Anterior cingulate cortex (tissue), 58 donors: ENCODE measurements at regions not wholly inside any gene's neighbourhood (a gene's known extent, or its start where the extent isn't known, plus 50 kb on each side); places are given as distances from the start of the nearest gene placed in this dataset.

Experiments
- DNase-seq, 58 donors: peaks; one replicate each; lab custom pipeline; 2025; lab: John Stamatoyannopoulos, UW

DNA sequence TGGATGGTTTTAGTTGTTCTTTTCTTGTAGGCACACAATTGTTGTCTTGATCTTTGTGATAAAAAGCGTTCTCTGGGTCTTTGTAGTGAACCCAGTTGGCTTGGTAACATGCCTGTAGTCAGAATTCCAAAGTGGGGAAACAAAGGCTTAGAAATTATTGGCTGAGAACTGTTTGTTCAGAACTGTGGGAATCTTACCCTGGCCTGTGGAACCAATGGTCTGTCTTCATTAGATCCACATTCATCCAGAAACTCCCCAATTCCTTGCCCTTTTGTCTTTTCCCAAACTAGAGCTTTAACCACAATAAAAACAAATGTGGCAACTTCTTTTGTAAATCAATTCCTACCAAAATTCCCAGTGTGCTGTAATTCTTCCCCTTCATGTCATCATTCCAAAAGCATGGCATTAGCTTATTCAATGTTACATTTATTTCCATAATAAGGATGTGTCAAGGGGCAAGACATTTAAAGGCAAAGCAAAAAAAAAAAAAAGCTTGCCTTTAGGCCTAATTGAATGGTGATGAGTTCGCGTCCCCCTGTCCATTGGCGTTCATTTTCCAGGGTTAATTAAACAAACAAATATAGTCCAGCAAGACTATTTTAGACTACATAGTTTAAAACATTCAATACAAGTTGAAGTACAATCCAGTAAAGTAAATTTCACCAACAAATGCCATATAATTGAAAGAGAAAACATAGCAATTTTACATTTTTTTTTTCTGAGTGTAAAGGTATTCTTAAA lies 249.8 kb upstream of the ZNF608 start:
- DNase-seq = no peak

DNA sequence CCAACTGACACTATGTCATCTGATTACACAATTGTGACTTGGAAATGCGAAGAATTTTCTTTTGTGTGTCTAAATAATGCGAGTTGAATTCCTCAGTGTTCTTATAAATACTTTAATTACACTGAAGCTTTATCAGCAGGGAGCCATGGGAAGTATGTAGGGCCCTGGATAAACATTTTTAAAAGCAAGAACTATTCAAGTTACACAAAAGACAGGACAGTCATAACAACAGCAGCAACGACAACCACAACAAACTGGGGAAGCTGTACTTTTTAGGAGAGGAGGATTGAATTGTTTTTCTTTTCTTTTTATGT lies 250.3 kb upstream of the ZNF608 start:
- DNase-seq = no peak

DNA sequence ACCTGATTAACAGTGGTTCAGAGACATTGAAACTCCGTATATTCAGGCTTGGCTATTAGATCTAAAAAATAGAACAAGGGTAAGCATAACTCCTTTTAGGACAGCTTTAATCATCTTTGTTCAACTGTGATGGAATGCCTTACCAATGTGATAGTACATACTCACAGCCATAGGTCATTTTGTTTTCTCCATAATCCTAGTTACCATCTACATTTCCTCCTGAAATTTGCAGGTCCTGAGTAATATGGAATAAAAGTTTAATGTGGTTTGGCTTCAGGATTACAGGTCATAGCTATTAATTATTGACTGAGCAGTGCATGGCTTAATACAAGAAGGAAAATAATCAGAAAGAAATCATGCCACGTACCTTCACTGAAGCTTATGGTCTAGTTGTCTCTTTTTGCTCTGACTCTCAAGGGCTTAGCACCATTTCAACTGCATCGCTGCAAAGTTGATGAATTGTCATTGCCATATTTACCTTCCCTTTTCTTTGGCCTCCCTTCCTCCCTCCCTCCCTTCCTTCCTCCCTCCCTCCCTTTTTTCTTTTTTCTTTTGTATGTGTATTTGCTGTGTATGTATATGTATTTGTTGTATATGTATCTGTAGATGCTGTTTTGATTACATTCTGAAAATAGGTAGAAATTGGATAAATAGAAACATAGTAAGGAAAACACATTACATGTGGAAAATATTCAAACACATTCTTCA lies 250.9 kb upstream of the ZNF608 start:
- DNase-seq = no peak

DNA sequence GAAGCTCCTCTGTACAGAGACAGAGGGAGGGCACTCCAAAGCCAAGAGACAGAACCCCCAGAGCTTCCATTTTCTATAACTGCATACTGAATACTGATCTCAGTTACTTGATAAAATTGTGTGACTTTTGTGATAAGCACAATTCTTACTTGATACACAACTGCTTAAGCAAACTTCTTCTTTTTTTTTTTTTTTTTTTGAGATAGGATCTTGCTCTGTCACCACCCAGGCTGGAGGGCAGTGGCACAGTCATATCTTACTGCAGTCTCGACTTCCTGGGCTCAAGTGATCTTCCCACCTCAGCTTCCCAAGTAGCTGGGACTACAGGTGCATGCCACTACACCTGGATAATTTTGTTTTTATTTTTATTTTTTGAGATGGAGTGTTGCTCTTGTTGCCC lies 252.1 kb upstream of the ZNF608 start:
- DNase-seq = no peak

DNA sequence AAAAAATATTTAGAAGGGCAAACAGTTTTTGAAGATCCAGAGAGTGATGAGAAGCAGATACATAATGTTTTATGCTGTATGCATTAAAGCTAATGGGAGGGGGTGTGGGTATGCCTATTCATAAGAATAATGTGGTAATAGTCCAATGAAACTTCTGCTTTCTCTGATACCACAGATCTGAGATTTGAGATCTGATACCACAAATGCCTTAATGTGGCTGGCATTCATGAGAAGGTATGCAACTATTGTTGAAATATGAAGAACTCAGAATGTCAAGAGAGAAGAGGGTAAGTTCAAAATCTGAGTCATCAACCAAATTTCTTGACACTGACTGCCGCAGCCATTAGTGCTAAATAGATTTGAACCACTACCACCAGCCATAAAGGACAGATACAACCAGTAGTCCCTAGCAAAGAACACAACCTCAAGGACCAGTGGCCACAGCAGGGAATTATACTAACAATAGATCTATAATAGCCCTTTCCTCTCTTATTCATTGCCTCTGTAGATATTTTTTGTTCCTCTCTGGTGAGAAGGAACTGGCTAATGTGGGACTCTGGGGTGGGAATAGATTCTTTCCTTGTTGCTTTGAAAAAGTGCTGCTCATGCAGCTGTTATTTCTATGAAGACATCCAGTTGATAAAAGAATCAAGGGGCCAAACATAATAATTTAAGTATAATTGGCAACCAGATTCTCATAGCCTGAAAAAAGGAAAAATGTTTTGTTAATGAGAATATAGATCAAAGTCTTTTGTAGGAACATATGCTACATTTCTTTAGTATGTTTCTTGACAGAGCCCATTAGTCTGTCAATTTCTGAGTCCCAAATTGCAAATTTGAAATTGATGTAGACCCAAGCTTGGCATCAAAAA lies 256.5 kb upstream of the ZNF608 start:
- DNase-seq = no peak

DNA sequence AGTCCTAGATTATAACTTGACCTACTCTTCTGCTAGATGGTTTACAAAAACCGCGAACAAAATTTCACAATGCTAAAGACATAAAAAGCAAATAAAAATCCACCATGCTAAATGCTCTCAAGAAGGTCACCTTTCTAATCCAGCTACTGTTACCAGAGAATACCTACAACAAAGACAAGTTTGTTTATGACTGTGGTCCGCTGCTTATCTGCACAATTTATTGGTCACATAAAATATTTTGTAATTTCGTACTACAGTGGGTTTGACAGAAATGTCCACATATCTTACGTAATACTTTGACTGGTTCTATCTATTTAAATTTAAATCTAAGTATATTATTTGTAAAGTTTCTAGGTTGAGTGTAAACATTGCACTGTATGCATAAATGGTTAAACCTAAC lies 257.6 kb upstream of the ZNF608 start:
- DNase-seq = no peak

DNA sequence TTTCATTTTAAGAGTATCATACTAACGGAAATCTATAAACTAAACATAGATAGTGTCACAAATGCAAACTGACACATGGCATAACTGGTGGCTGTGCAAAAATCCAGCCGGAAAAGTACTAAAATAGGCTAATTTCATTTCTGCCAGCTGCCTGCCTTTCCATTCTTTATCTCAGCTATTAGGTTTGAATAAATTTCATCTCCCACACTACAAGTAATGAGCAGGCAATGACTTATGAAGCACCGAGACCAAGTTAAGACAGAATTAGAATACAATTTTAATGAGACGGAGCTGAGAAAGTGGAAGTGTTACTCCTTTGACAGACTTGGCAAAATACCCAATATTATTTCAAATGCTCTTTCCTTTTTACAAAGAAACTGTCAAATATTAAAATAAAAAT lies 258.8 kb upstream of the ZNF608 start:
- no peak for DNase-seq

DNA sequence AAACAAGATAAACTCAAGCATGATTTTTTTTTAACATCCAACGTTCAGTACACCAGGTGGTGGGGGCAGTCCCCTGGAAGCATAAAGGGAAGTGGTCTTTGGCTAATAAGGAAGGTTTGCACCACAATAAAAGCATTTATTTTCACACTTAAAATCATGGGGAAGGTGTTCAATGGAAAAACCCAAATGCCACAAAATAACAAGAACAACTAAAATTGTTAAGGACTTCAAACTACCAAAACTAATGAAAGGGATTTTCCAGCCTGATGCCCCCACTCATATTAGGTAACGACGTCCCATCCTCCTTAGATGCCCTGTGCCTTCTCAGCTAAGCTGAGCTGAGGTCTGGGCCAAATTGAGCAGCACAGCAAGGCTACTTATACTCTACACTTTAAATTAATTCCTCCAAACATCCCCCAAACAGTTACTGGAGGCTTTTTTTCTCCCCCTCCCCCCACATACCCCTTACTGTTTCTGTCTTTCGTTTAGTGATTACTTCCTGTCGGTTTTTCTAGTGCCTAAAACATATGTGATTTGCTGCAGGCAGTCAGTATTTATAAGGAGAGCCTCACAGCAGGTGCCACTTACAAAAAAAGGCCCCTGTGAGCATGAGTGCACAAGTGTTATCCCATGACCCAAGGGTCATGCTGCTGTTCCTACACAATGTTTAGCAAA lies 259.7 kb upstream of the ZNF608 start:
- DNase-seq = no peak

DNA sequence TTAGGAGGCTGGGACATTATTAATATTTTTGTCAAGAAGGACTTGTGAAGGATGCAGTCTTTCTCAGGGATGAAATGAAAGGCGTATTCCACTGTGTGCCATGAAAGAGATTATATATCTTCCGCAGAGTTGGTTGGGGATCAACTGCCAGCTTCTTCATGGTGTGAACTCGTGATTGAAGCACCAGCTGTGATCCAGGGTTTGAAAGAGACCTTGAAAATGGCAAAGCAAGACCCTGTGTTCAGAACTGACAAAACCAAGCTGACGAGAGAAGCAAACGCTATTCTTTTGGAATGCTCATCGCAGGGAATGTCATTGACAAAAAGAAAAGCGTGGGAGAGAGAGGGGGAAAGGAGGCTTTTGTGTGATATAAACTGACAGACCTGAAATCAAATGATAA lies 263.9 kb upstream of the ZNF608 start:
- DNase-seq = no peak

DNA sequence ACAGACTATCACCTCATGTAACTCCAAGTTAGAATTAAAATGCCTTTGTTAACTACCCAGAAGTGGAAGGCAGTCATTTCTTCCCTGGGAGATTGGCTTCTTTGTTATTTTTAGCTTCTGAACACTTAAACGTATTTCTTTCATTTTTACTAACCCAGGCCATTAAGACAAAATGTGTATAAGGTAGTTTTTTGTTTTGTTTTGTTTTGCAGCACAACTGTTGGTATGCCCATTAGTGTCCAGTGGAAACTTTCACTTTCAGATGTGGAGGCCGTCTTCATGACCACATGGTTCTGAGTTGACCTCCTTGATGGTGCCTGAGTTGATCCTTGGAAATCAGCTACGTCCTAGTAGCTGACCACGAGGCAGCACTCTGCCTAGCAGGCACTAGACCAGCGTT lies 264.6 kb upstream of the ZNF608 start:
- DNase-seq = no peak

DNA sequence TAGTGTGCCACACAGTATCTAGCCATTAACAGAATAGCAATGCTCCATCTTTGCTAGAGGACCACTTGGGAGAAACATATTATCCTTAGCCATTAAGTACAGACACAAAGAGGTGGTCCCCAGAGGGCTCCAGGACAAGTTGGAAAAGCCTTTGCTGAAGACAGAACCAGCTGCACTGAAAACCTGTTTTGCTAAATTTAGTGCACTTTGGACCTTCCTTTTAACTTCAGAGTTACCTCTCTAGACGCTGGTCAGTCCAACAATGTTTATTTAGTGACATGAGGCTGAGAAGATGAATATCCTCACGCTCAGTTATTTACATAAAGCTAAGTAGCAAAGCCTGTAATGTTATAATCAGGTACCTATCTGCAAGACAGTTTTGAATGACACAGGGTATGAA lies 265.0 kb upstream of the ZNF608 start:
- no peak for DNase-seq

DNA sequence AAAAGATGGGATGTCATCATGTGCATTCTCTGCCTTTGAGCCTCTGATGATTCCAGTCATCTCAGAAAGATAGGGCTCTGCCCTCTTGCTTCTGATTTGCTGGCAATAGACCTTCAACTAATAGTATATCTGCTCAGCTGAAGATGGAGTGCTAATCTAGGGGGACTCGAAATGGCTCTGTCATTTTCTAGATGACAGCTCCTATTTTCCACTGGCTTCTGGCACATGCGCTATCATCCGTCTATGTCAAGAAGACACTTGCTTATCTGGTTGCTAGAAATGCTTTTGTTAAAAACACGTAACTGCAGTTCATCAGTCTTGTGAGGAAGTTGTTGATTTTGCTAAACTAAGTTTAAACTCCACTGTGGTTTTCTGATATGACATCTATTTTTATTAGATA lies 265.5 kb upstream of the ZNF608 start:
- DNase-seq = no peak

DNA sequence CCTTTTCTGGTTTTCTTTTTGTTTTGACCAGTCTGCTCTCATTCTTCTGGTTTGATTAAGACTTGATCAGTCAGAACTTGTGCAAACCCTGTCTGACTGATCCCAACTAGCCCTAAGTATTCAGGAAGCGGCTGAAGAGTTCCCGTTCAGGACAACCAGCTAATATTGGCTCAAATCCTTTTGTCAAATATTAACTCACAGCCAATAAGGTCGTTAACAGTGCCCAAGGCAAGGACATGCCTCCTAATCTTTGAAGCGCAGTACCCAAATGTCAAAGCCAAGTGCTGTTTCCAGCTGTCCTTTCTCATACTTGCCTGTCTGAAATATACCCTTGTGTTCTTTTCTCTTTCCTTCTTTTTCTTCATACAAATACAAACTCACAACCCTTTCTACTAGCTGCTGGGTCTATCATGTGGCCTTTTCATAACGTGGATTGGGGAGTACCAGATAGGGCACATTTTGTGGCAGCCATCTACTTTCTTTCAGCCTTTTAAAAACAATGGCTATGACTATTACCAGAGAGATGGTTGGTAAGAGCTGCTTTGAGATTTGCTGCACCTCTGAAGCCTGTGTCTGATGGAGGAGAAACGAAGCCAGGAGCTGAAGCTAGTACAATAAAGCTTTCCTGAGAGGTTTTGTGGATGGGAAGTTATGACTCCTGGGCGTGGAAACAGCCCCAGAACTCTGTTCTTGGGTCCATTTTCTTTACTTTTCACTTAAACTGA lies 266.4 kb upstream of the ZNF608 start:
- no peak for DNase-seq

DNA sequence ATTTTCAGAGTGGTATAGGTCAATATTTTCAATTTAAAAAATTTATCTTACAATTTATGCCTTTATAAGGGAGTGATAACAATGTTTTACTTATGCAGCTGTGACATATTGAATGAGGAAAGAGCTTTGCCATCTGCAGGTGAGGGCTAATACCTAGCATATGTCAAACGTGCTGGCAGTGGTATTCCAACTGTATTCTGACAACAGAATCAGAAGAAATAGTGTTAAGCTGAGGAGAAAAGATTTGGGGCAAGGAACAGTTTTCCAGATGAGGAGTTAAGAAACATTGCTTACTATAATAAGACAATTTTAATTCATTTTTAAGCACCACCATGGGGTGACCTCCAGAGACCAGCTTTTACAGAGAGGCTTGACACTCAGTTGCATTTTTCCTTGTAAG lies 267.8 kb upstream of the ZNF608 start:
- no peak for DNase-seq

DNA sequence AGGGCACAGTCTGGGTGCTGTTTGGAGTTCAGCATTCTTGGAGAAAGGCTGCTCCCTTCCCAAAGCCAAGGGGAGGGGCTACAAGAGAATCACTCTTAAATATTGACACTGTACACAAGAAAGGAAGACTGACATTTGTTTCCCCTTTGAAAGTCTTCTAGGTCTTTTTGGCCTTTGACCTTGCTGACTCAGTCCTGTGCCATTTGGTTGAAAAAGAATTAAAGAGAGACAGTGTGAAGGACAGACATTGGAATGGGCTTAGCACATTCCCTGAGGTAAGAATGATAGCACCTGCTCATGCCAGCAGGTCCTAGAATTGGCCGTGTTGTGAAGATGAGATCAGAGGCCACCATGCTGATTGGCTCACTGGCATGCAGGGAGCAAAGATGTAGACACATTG lies 271.4 kb upstream of the ZNF608 start:
- DNase-seq = no peak

DNA sequence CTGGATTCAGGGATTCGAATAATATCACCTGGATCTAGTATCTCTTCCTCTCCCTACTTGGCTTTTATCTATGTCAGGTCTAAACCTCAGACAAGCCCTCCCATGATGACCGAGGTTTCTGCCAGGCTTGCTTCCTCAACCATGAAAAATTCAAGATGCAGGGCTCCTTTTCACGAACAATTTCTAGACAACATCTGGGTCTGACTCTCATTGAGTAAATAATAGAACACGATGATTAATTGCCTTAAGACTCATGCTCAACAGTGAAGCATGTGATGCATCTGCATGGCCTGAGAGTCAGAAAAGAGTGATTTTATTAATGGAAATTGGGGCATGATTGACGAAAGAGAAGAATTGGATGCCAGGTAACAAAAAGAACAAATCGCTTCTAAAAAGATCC lies 277.2 kb upstream of the ZNF608 start:
- no peak for DNase-seq

DNA sequence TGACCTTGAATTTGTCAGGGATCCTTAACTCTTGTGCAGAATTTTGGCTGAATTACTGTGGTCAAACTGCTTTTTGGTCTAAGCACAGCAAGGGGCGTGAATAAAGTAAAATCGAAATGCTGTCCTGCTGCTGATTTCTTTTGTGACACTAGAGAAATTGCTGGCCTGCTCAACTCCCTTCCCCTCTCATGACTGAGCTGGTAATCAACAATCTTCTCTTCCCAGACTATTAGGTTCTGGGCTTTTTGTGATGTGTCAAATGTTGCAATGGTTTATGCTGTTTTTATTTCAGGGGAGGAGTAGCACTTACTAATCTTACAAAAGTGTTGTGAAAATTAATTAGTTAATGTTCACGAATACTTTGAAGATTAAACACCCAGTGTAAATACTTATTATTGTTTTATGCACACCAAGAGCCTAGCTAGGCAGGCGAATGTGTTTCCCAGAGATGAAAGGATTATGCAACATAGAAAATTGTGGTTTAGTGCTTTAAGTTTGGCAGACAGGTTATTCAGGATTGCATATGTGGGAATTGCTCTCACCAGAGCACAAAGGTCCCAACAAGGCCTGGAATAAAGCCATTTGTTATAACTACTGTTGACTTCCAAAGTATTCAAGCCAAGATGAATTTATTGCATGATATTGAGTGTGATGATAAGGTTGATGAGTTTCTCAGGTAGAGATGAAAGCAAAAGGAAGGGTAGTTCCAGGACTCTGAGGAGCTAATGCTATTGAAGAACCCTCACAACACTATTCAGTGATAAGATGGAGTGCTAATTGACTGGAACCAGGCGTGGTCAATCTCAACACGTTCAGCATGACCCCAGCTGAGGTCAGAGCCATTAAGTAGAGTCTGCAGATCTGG lies 280.7 kb upstream of the ZNF608 start:
- no peak for DNase-seq

DNA sequence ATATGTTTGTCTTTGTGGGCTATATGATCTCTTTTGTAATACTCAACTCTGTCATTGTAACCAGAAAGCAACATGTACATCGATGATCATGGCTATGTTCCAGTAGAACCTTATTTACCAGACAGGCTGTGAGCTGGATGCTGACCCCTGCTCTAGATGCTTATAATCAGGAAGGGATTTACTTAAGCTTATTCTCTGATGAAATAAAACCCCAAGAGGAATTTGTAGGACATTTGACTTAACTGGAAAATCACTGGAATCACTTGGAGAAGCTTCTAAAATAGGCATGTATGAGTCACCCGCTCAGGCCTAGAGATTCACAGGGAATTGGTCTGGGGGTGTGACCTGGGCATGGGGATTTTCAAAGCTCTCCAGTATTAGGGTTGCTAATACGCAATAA lies 285.8 kb upstream of the ZNF608 start:
- no peak for DNase-seq

DNA sequence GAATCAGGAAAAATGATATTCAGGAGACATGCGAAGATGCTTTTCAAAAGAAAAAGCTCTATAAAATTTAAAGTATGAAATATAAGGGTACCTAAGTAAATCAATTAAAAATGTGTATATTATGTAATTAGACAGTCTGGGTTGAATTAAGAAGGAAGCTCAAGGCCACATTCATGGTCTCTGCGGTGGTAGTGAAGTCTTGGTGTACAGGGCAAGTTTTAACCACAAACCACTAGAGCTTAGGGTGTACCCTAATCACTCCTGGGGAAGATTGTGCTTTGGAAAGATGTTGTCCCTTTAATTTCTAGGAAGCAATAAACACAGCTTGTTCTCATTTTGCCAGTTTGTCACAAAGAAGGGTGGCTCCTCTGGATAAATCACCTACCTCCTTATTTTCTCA lies 287.2 kb upstream of the ZNF608 start:
- no peak for DNase-seq
